Peyer's patch (tissue), 4 donors: ENCODE measurements at regions not wholly inside any gene's neighbourhood (a gene's known extent, or its start where the extent isn't known, plus 50 kb on each side); places are given as distances from the start of the nearest gene placed in this dataset.

Source experiments
- DNase-seq, 3 donors: peaks; one replicate each; pipeline ENCODE4 v3.0.0-alpha.2; 2017 to 2019
- H3K27ac ChIP-seq, 4 donors: fragments of 200-600 bp; sonication (generic); one replicate each; pipeline ENCODE4 v1.5.1; 2016 to 2019
- H3K27me3 ChIP-seq, 2 donors: fragments of 200-600 bp; sonication (generic); one replicate each; pipeline ENCODE4 v1.5.1; 2019
- H3K36me3 ChIP-seq, 3 donors: fragments of 200-600 bp; sonication (generic); one replicate each; pipeline ENCODE4 v1.5.1; 2016 to 2019
- H3K4me1 ChIP-seq, 4 donors: fragments of 200-600 bp; sonication (generic); one replicate each; pipeline ENCODE4 v1.5.1; 2016 to 2019
- H3K4me3 ChIP-seq, 4 donors: fragments of 200-600 bp; sonication (generic); 1 replicate in 3 of 4; 2 replicates in 1 of 4; pipeline ENCODE4 v1.5.1; 2016 to 2019; ENCODE audit warnings: mild to moderate bottlenecking in 1 of 4
- H3K9me3 ChIP-seq, 4 donors: fragments of 200-600 bp; sonication (generic); one replicate each; pipeline ENCODE4 v1.5.1; 2016 to 2019; ENCODE audit warnings: mild to moderate bottlenecking in 1 of 4
- POLR2A ChIP-seq, 2 donors: fragments of 450-650 bp; IDR thresholded peaks; one replicate each; pipeline ENCODE4 v1.5.1; 2017; ENCODE audit warnings: antibody characterized with exemption in 2 of 2, mild to moderate bottlenecking in 2 of 2, moderate library complexity in 2 of 2
- TF ChIP-seq, protein P1 (sequence below), 6 experiments: fragments of 450-650 bp in 4 of 6; fragments of 200-600 bp in 2 of 6; sonication (generic) in 1 of 6; IDR thresholded peaks; one replicate each; pipeline ENCODE4 v1.5.1; 2017 to 2019; ENCODE audit warnings: antibody characterized with exemption in 6 of 6, mild to moderate bottlenecking in 3 of 6, moderate library complexity in 1 of 6

GRCh38 chr17:51402899-51403298, 142.6 kb downstream of the UTP18 start:
- no peaks in the 10 kb centered on the region for H3K36me3 ChIP-seq
- H3K27ac ChIP-seq = no peak overlapping the region
- no peak for DNase-seq
- no peaks in the 10 kb centered on the region for H3K4me1 ChIP-seq
- no peaks in the 10 kb centered on the region for H3K27me3 ChIP-seq
- H3K4me3 ChIP-seq = no peak overlapping the region
- H3K9me3 ChIP-seq = no peaks in the 10 kb centered on the region
- TF ChIP-seq, protein P1, sequence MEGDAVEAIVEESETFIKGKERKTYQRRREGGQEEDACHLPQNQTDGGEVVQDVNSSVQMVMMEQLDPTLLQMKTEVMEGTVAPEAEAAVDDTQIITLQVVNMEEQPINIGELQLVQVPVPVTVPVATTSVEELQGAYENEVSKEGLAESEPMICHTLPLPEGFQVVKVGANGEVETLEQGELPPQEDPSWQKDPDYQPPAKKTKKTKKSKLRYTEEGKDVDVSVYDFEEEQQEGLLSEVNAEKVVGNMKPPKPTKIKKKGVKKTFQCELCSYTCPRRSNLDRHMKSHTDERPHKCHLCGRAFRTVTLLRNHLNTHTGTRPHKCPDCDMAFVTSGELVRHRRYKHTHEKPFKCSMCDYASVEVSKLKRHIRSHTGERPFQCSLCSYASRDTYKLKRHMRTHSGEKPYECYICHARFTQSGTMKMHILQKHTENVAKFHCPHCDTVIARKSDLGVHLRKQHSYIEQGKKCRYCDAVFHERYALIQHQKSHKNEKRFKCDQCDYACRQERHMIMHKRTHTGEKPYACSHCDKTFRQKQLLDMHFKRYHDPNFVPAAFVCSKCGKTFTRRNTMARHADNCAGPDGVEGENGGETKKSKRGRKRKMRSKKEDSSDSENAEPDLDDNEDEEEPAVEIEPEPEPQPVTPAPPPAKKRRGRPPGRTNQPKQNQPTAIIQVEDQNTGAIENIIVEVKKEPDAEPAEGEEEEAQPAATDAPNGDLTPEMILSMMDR (IDR thresholded peaks at IDR 0.05) = no peak
- TF ChIP-seq POLR2A (IDR thresholded peaks at IDR 0.05) = no peak

- DNase-seq = no peak
- no peaks in the 10 kb centered on the region for H3K27me3 ChIP-seq
- H3K4me1 ChIP-seq = no peaks in the 10 kb centered on the region
- no peak overlapping the region for H3K27ac ChIP-seq
- H3K36me3 ChIP-seq = no peaks in the 10 kb centered on the region
- no peaks in the 10 kb centered on the region for H3K9me3 ChIP-seq
- TF ChIP-seq, protein P1 (IDR thresholded peaks at IDR 0.05) = no peak
- no peak for TF ChIP-seq POLR2A (IDR thresholded peaks at IDR 0.05)
- H3K4me3 ChIP-seq = no peak overlapping the region
Observed at GRCh38 chr17:51407576-51407975, 147.2 kb downstream of the UTP18 start.

DNA sequence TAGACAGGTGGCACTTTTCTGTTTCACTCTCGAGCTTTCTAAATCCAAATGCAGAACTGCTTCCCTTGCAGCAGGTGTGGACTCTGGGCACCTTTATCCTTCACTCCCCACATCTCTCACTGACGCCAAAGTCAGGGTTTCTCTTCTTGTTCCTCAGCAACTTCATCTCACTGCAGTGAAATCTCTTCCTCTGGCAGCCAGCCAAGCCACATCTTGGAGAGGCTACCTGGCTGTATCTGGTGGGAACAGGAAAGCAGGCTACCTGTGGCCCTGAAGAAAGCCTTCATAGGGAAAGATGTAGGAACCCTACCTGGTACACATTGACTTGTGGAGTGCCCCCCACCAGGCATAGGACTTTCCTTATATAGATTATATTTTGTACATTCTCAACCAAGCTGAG, 159.1 kb downstream of the UTP18 start:
- H3K27ac ChIP-seq = no peak overlapping the region
- no peaks in the 10 kb centered on the region for H3K36me3 ChIP-seq
- no peak for TF ChIP-seq POLR2A (IDR thresholded peaks at IDR 0.05)
- TF ChIP-seq, protein P1 (IDR thresholded peaks at IDR 0.05) = no peak
- no peak overlapping the region for H3K4me3 ChIP-seq
- no peaks in the 10 kb centered on the region for H3K27me3 ChIP-seq
- no peak for DNase-seq
- no peaks in the 10 kb centered on the region for H3K4me1 ChIP-seq
- no peaks in the 10 kb centered on the region for H3K9me3 ChIP-seq

GRCh38 chr17:51421525-51421924, 161.2 kb downstream of the UTP18 start:
- H3K9me3 ChIP-seq = no peaks in the 10 kb centered on the region
- TF ChIP-seq, protein P1 (IDR thresholded peaks at IDR 0.05) = no peak
- no peak for TF ChIP-seq POLR2A (IDR thresholded peaks at IDR 0.05)
- no peak for DNase-seq
- no peaks in the 10 kb centered on the region for H3K4me1 ChIP-seq
- H3K27me3 ChIP-seq = no peaks in the 10 kb centered on the region
- no peak overlapping the region for H3K4me3 ChIP-seq
- H3K36me3 ChIP-seq = no peaks in the 10 kb centered on the region
- H3K27ac ChIP-seq = no peak overlapping the region

- H3K4me3 ChIP-seq = no peak overlapping the region
- TF ChIP-seq, protein P1 (IDR thresholded peaks at IDR 0.05) = no peak
- no peak for TF ChIP-seq POLR2A (IDR thresholded peaks at IDR 0.05)
- H3K4me1 ChIP-seq = no peaks in the 10 kb centered on the region
- no peaks in the 10 kb centered on the region for H3K9me3 ChIP-seq
- no peak for DNase-seq
- no peaks in the 10 kb centered on the region for H3K27me3 ChIP-seq
- H3K27ac ChIP-seq = no peak overlapping the region
- no peaks in the 10 kb centered on the region for H3K36me3 ChIP-seq
Observed at GRCh38 chr17:51422634-51423033, 162.3 kb downstream of the UTP18 start.
